NCI-H2227 treated with DMSO at 0.1 percent for 48 hours (cell line): ENCODE measurements at regions not wholly inside any gene's neighbourhood (a gene's known extent, or its start where the extent isn't known, plus 50 kb on each side); places are given as distances from the start of the nearest gene placed in this dataset.

ENCODE experiments used
- DNase-seq: peaks from one replicate; lab custom pipeline; 2025; lab: John Stamatoyannopoulos, UW

DNA sequence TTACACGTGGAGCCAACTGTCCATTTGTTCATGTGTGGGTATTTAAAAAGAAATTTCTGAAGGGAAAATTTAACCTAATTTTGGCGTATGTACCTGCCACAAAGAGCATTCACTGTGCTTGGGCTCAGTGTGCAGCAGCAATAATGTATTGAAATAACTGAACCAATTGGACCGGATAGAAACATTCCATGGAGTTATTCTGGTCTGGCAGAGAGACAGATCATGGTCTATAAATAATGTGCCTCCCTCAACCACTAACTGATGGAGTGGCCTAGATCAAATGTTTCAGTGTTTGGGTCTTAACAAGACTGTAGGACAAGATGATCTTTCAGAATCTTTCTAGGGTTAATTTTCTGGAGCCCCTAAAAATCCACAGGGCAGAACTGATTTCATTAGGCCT is 469.7 kb downstream of the PRELID2 start:
- DNase-seq = no peak

DNA sequence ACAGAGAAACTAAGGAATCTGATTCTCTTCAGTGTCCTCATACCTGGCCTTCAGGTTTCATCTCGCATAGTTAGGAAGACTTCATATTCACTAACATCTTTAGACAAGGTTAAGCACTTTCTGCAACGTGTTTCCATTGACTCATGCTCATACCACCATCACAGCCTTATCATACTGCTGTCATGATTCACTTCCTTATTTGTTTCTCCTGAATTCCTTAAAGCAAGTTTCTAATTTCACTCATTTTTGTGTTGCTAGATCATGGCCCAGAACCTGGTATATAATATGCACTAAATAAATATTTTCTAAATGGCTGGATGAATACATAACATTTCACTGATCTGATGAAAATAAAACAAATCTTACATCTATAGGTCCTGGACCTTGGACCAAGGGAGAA is 472.9 kb downstream of the PRELID2 start:
- no peak for DNase-seq

GRCh38 chr5:145360936-145361335 is 474.2 kb downstream of the PRELID2 start:
- DNase-seq = no peak

- no peak for DNase-seq
Observed at GRCh38 chr5:145350513-145350912, 484.6 kb downstream of the PRELID2 start.

DNA sequence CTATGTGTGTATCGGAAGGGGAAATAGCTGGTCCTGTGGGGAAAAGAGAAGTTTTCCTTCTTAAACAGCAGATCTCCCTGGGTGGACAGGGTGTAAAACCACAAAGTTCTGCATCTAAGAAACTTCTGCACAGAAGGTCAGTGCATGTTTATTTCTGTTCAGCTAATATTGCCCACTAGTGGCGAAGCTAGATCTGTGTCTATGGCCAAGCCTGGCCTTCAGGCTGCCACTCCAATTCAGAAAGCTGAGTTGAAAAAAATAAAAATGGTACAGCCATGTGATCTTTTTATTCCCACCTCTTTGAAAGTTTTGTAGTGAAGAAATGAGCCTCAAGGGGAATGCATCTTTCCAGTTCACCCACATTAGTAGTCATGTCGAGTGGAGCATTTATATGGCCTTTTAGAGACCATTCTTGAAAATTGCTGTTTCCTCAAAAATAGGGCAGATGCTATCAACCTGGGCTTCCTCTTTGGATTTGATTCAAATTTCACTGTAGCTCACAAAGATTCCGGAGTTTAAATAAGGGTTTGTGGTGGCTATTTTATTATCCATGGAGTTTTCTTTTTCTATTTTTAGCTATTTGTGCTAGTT is 488.0 kb downstream of the PRELID2 start:
- DNase-seq = no peak

DNA sequence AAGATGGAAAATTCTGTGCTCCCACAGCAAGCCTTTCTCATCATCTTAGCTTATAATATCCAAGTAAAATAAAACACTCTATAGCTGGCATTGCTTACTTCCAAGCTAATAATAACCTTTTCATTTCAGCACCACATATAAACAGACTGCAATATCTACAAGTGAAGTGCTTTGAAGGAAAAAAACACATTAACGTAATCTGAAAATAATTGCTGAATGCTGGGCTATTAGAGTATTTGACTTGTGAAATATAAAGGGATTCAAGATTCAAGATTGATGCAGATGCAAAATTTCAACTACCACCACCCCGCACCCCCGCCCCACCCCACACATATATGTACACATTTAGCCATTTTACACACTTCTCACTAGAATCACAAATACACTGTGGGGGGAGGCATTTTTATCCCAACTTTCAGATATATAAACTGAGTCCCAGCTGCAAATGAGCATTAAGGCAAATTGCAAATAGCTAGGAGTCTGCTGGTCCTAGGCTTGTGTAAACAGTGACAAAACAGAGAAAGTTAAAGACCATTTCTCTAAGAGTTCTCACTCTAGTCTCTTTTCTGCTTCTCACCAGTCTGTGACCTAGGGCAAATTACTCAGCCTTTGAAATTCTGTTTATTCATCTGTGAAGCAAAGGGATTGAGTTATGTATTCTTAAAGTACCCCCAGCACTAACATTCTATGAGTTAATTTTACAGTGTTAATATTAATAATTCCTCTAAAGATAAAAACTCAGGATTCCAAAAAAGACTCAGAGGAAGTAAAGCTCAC is 489.4 kb downstream of the PRELID2 start:
- DNase-seq = no peak

- no peak for DNase-seq
Observed at GRCh38 chr5:145341842-145342241, 493.3 kb downstream of the PRELID2 start.

DNA sequence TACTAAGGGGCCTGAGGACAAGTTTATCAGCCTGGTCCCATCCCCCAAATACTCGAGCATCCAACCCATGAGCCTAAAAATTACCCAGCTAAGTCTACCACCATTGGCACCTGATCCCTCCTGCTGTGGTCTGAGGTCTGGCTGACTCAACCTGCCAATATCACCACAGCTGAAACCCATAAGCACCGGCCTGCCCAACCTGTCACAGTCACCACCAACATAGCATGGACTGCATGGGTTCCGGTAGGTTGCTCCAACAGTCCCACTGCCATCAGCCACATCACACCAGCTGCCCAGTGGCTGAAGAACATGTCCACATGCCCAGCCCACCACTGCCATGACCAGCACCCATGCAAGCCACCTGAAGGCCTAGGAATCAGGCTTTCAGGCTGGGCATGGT is 495.0 kb downstream of the PRELID2 start:
- DNase-seq = no peak

DNA sequence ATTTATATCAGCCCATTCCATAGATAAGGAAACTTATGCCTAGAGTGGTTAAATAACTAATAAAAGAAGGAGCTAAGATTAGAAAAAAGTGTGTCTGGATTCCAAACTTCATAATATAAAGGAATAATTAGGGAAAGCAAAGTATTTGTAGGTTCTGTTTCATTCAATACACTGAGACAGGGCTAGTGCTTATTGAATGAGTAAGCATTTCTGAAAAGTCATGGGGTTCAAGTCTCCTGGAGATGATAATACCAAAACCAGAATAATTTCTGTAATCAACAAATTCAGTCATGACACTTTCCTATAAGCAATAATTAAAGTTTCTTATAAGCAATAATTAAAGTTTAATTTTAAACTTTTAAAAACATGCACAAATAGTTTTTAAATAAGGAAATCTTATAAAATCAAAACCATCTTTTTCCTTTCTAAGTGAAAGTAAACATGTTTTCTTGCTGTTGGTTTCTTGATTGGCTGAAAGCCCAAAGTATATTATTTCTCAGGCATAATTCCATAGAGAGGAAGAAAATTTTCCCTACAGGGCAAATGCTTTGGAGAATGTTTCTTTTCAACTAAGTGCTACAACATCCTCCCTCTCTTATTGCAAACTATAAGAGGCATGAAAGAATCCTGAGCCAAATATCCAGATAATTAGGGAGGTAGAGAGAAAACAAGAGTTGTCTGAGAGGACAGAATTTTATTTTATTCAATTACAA is 510.2 kb downstream of the PRELID2 start:
- DNase-seq = no peak

DNA sequence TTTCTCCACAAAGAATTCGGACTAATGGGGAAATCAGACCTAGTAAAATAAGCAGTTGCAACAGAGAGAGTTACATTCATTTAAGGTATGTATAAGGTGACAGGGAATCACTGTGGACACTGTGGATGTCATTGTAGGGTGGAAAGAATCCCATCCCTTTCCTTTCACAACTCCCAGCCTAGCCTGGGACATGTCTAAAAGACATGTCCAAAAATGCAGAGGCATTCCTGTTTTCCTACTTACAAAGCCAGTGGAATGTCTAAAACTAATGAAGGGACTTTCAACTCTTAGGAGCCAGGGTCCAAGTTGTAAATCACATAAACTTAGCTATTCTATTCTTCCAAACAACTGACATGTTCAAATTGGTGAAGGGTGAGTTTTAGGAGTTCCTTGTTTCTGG is 511.0 kb downstream of the PRELID2 start:
- no peak for DNase-seq

DNA sequence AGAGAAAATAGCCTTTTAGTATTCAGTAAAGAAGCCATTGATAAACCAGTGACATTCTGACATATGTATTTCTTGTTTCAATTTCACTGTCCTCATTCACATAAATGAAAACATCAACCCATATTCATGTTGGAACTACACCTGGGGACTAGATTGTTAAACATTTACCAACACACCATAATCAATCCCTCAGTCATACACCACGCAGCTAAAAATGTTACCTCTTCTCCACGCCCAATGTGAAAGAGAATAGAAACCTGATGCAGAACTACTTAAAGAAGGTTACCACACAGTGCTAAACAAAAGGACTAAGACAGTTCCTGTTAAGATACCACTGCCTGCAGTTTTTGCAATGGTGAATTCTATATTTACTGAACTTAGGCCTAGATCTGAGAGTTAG is 518.9 kb downstream of the PRELID2 start:
- no peak for DNase-seq

DNA sequence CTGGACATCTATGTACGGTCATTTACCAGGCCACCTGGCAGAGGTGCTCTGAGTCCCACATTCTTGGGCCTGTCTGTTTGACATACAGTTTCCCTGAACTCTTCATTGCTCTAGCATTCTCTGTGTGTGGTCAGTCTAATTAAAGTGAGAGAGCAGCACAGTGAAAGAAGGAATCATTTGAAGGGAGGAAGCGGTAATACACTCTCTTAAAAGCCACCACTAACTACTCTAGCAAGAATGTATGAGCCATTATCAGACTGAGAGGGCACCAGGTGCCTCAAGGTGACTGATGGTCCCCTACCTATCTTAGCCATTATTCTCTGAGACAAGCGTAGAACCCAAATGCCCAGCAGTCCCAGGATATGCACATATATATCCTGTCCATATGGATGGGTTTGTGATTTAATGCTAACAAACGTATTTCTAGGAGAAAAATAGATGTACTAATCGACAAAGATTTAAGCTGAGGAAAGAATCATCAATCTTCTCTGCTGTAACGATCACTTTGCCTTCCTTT is 527.2 kb downstream of the PRELID2 start:
- DNase-seq = no peak

DNA sequence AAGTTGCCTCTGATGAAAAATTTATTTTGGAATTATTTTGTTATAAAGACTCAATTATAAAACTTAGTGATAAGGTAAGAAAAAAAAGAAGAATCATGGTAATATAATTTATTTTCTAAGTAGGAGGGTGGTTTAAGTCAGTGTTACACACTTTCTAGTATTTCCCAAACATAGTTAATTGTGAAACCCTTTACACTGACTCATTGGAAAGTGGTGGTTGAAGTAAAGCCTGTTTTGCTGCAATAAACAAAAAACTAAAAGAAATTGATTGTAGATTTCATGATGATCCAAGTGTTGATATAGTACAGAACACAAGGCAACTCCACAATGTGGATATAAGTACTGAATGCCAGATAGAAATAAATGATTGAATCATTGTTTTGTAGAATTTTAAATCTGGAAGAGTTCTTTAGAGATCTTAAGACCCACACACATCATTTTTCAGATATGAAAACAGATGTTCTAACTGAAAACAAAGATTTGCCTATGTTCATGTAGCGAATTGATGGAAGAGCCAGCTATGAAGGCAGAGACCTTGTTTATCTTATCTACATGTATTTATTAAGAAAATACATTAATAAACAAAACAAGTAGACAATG is 539.8 kb downstream of the PRELID2 start:
- no peak for DNase-seq

GRCh38 chr5:145294331-145294730 is 540.8 kb downstream of the PRELID2 start:
- DNase-seq = no peak

GRCh38 chr5:145293716-145294115 is 541.4 kb downstream of the PRELID2 start:
- DNase-seq = no peak

DNA sequence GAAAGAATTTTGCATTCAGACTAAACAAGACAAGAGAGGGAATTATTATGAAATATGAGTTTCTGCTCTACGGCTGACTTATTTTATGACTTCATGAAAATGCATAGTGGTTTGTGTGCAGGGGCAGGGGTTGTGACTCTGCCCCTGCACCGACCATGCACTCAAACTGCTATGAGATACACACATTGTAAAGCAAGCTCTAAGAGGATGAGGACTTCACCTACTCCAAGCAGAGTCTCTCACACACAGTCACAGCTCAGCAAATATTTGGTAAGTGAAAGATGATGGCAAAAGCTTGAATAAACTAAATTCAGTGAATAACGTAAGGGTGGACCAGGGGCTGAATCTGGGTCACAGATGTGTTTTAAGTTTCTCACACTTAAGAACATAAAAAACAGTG is 542.9 kb downstream of the PRELID2 start:
- no peak for DNase-seq

- DNase-seq = no peak
Observed at GRCh38 chr5:145283141-145283810, 551.9 kb downstream of the PRELID2 start.

DNA sequence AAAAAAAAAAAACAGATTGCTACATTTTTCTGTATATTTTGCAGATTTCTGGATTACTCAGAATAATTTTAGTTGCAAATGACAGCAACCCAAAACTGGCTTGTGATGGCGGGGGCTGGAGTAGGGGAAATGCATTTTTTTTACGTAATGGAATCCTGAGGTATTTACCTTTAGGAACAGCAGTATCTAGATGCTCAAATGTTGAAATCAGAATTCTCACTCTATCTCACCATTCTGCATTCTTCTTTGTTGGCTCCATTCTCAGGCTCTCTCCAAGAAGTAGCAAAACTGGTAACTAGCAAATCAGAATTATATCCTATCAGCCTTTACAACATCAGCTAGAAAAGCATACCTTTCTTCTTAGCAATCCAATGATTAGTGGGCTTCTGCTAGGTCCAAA is 554.3 kb downstream of the PRELID2 start:
- DNase-seq = no peak

DNA sequence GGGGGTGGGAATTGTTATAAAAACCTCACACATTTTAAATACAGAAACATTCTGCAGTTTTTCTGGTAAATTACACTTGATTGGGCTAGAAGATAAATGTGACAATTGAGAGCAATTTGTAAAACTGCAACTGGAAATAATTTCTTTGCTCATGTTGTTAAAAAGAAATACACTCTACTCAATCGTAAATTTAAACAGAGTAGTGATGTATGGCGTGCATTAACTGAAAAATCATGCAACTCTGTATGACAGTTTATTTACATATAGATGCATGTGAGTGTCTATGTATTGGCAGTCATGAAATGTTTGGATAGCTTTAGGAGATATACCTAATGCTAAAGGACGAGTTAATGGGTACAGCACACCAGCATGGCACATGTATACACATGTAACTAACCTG is 554.9 kb downstream of the PRELID2 start:
- DNase-seq = no peak

DNA sequence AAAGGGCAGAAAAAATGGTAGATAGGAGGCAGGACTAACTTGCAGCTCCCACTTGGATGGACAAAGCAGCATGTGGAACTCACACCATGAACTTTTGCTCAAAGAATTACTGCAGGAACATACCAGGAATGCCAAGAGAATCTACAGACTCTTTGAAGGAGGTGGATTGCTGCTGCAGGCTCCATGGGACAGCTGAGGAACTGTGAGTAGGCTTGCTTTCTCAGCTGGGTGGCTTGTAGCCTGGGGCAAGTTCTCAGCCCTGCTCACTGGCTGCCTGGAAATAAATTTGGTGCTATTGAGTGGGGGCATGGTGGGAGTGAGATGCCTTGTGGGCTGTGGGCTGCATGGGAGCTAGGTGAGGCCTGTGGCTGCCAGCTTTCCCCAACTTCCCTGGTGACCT is 574.5 kb downstream of the PRELID2 start:
- DNase-seq = no peak

DNA sequence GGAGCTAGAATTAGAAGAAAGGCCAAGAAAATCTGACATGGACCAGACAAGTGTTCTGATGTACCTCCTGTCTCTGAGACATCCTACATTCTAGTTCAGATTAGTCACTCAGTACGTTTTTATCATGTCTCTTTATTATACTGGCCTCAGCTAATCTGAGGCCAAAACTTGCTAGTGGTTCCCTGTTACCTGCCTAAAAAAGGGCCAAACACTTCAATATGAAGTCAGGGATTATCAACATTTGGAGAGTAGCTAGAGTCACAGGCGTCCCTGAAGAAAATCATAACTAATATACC is 587.4 kb downstream of the PRELID2 start:
- no peak for DNase-seq
